ENCODE measurements at regions not wholly inside any gene's neighbourhood (a gene's known extent, or its start where the extent isn't known, plus 50 kb on each side); places are given as distances from the start of the nearest gene placed in this dataset.

- dilution Hi-C loops (cut with HindIII; ENCODE audit: low sequenced_read_pairs, unreplicated experiment) (no loop called here), in situ Hi-C loops (cut with MboI; ENCODE audit: low sequenced_read_pairs) (no loop called here), intact Hi-C loops (cut with micrococcal nuclease) (loop anchor here (1.0 to 2.0 kb wide), 3 partner anchors 99 to 168 kb away; no protein-coding TSS in a partner anchor)
Measured at GRCh38 chr10:28432210-28432676, 100.7 kb upstream of the WAC start.

More at GRCh38 chr10:28432210-28432676, 100.7 kb upstream of the WAC start:
- H3K4me1 ChIP-seq (ENCODE audit: control insufficient read depth, insufficient read depth, low read length): no peaks in the 10 kb centered on the region
- no peak overlapping the region for H3K14ac ChIP-seq (replicated peaks; ENCODE audit: low read depth, low read length)
- H4K20me1 ChIP-seq (ENCODE audit: insufficient read depth, low read length): no peaks in the 10 kb centered on the region
- peak overlapping the region; percentile 60 for H2AFZ ChIP-seq (replicated peaks; ENCODE audit: low read length, poor library complexity)
- H2BK5ac ChIP-seq (ENCODE audit: low read depth, low read length, poor library complexity, severe bottlenecking): no peak overlapping the region
- H4K91ac ChIP-seq (ENCODE audit: insufficient read depth, low read depth, low read length): no peak overlapping the region
- H3K9me3 ChIP-seq (ENCODE audit: control insufficient read depth, insufficient read depth, low read length): peaks cover 4% of the 10 kb centered on the region; the same call in 1 of the 2 replicates
- ATAC-seq (ENCODE audit: low read depth): peak; percentile 99
- no TSS peak for BruUV-seq (replicated peaks)
- H3K9ac ChIP-seq (ENCODE audit: low read depth, low read length): peak overlapping the region; percentile 39; the same call in 1 of the 2 replicates
- peak; percentile 75 for DNase-seq
- H3K4ac ChIP-seq (ENCODE audit: low read depth, low read length): no peak overlapping the region
- no peak overlapping the region for H3K4me2 ChIP-seq (ENCODE audit: low read depth, low read length)
- no peaks in the 10 kb centered on the region for H3K9me1 ChIP-seq (ENCODE audit: insufficient read depth, low read length)
- H3K56ac ChIP-seq (ENCODE audit: extremely low read depth, insufficient read depth, low read length): no peak overlapping the region
- no peak overlapping the region for H3K4me3 ChIP-seq (ENCODE audit: insufficient read depth, low read depth, low read length)
- CTCF ChIA-PET: interaction anchor here (0.6 to 0.7 kb wide), 3 partner anchors 125 to 981 kb away, joined by 4 to 11 read pairs (median 4); no protein-coding TSS in a partner anchor
- peaks cover 7% of the 10 kb centered on the region for H3K27me3 ChIP-seq (ENCODE audit: control insufficient read depth, insufficient read depth, low read length)
- peak overlapping the region in 1 of 2 experiments; percentile 61; a peak in 1 of 4 replicates for H4K8ac ChIP-seq (ENCODE audit: low read depth in 2 of 2, low read length in 2 of 2)
- no peaks in the 10 kb centered on the region for H3K36me3 ChIP-seq (ENCODE audit: control insufficient read depth, insufficient read depth, low read length)
- TF ChIP-seq RAD21 (IDR thresholded peaks at IDR 0.05; ENCODE audit: low read length) (peak; percentile 78), SMC3 (IDR thresholded peaks at IDR 0.05; ENCODE audit: low read depth, low read length) (peak; percentile 63), CTCF (conservative IDR thresholded peaks at IDR 0.05; ENCODE audit: low read depth, low read length) (peak; percentile 77), FOS (IDR thresholded peaks at IDR 0.05; ENCODE audit: low read depth, low read length) (no peak), POLR2A (IDR thresholded peaks at IDR 0.05; ENCODE audit: low read depth, low read length) (no peak)
- no peak overlapping the region for H2BK15ac ChIP-seq (ENCODE audit: low read depth, low read length)
- no peak overlapping the region for H4K5ac ChIP-seq (ENCODE audit: low read depth, low read length)
- H2AK5ac ChIP-seq (ENCODE audit: low read depth, low read length): no peak overlapping the region
- POLR2A ChIA-PET (ENCODE audit: unreplicated experiment): no interaction called here
- no peak overlapping the region for H3K23ac ChIP-seq (ENCODE audit: low read depth, low read length)
- H3K18ac ChIP-seq (ENCODE audit: low read depth, low read length): no peak overlapping the region
- no peak overlapping the region for H2BK20ac ChIP-seq (ENCODE audit: low read depth, low read length)
- 0% methylated on average over 4 of the region's 9 CpGs; no CpG with 5 or more reads in 1 of the 2 experiments for WGBS, 2 experiments (ENCODE audit: extremely low coverage in 2 of 2, insufficient read length in 1 of 2)
- no peak overlapping the region for H2AK9ac ChIP-seq (replicated peaks; ENCODE audit: low read depth, low read length, poor library complexity)
- H3K79me1 ChIP-seq (ENCODE audit: low read depth in 1 of 2, low read length in 2 of 2): no peaks in the 10 kb centered on the region
- no peak overlapping the region for H2BK120ac ChIP-seq (ENCODE audit: low read depth, low read length)
- no peak overlapping the region for H3K27ac ChIP-seq (ENCODE audit: insufficient read depth, low read length)

Measured in IMR-90 (cell line).